OCI-LY1 (cell line): ENCODE measurements at regions not wholly inside any gene's neighbourhood (a gene's known extent, or its start where the extent isn't known, plus 50 kb on each side); places are given as distances from the start of the nearest gene placed in this dataset.

Experiments used
- H2AFZ ChIP-seq: fragments of 200-600 bp; sonication (generic), shearing (Covaris generic); 2 replicates; pipeline ENCODE4 v1.6.0; 2014; ENCODE audit warnings: antibody characterized with exemption, mild to moderate bottlenecking, low read length
- H3F3A ChIP-seq: fragments of 200-600 bp; sonication (generic), shearing (Covaris generic); 2 replicates; pipeline ENCODE4 v1.6.0; 2014; ENCODE audit warnings: mild to moderate bottlenecking, antibody characterized with exemption, low read length, moderate library complexity; ENCODE audit not compliant: insufficient read depth
- H3K27ac ChIP-seq: fragments of 200-600 bp; sonication (generic); 2 replicates; pipeline ENCODE4 v1.5.1; 2014; ENCODE audit warnings: low read length, mixed run types, mild to moderate bottlenecking, low read depth; ENCODE audit not compliant: poor library complexity, severe bottlenecking
- H3K27me3 ChIP-seq: fragments of 200-600 bp; sonication (generic); 2 replicates; pipeline ENCODE4 v1.6.0; 2014; ENCODE audit warnings: antibody characterized with exemption, mild to moderate bottlenecking, low read length, moderate library complexity; ENCODE audit not compliant: insufficient read depth
- H3K36me3 ChIP-seq: fragments of 200-600 bp; sonication (generic); 2 replicates; pipeline ENCODE4 v1.6.1; 2014; ENCODE audit warnings: mild to moderate bottlenecking, antibody characterized with exemption, low read length, moderate library complexity, mixed read lengths; ENCODE audit not compliant: insufficient read depth
- H3K4me1 ChIP-seq: fragments of 200-600 bp; sonication (generic); 2 replicates; pipeline ENCODE4 v1.5.1; 2014; ENCODE audit warnings: mild to moderate bottlenecking, low read length, moderate library complexity; ENCODE audit not compliant: insufficient read depth, severe bottlenecking
- H3K4me2 ChIP-seq: fragments of 200-600 bp; sonication (generic), shearing (Covaris generic); 2 replicates; pipeline ENCODE4 v1.6.1; 2014; ENCODE audit warnings: low read length
- H3K4me3 ChIP-seq: fragments of 200-600 bp; sonication (generic); 2 replicates; pipeline ENCODE4 v1.5.1; 2014; ENCODE audit warnings: low read length, low read depth, mild to moderate bottlenecking, mixed read lengths; ENCODE audit not compliant: poor library complexity, severe bottlenecking
- H3K79me2 ChIP-seq: fragments of 200-600 bp; shearing (Covaris generic); 2 replicates; pipeline ENCODE4 v1.6.1; 2016; ENCODE audit warnings: mixed run types, low read length, mixed read lengths; ENCODE audit not compliant: insufficient read depth
- H3K9ac ChIP-seq: fragments of 200-600 bp; sonication (generic), shearing (Covaris generic); 2 replicates; pipeline ENCODE4 v1.6.1; 2014; ENCODE audit warnings: mild to moderate bottlenecking, low read length, mixed read lengths
- H3K9me2 ChIP-seq: fragments of 200-600 bp; sonication (generic), shearing (Covaris generic); 2 replicates; pipeline ENCODE4 v1.6.1; 2014; ENCODE audit warnings: low read depth, mild to moderate bottlenecking, low read length, mixed read lengths
- H3K9me3 ChIP-seq: fragments of 200-600 bp; shearing (Covaris generic); 2 replicates; pipeline ENCODE4 v1.6.1; 2014; ENCODE audit warnings: low read length, mixed read lengths
- H4K20me1 ChIP-seq: fragments of 200-600 bp; sonication (generic), shearing (Covaris generic); 2 replicates; pipeline ENCODE4 v1.6.0; 2016; ENCODE audit warnings: mild to moderate bottlenecking, low read length; ENCODE audit not compliant: insufficient read depth
- CTCF ChIP-seq: fragments of 200-600 bp; sonication (generic), shearing (Covaris generic); IDR thresholded peaks from 2 replicates; pipeline ENCODE4 v1.5.1; 2017; ENCODE audit warnings: mild to moderate bottlenecking, antibody characterized with exemption, low read length, moderate library complexity, mixed read lengths
- EZH2 ChIP-seq: fragments of 200-600 bp; sonication (generic), shearing (Covaris generic); IDR thresholded peaks from 2 replicates; pipeline ENCODE4 v1.8.0; 2017; ENCODE audit warnings: borderline replicate concordance, mixed run types, mild to moderate bottlenecking, antibody characterized with exemption, low read length, moderate library complexity, mixed read lengths

DNA sequence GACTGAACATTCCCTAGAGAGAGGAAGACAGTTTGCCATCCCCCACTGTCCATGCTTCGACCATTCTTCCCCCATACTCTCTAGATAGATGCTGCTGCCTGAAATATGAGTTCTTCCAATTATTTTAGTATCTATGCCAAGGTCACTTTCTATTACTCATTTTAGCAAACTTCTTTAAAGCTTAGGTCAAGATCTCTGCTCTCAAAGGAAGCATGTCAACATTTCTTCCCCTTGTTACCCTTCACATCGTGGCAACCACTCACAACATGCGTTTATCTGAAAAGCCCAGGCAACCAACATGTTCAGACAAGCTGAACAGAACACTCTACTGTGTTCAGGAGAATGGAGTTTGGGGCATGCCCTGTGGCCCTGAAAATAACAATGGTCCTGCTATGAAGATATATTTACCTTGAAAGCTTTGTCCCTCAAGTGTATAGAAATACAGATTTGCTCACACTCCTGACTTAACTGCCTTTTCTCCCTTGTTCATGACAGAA, 138.4 kb upstream of the KIF2A start:
- H3K27ac ChIP-seq = no peak overlapping the region
- no peaks in the 10 kb centered on the region for H3K9me3 ChIP-seq
- H3K9ac ChIP-seq = no peak overlapping the region
- no peaks in the 10 kb centered on the region for H3K4me1 ChIP-seq
- no peak for TF ChIP-seq CTCF
- no peak for TF ChIP-seq EZH2
- no peaks in the 10 kb centered on the region for H3K27me3 ChIP-seq
- H3F3A ChIP-seq = no peaks in the 10 kb centered on the region
- no peaks in the 10 kb centered on the region for H4K20me1 ChIP-seq
- H3K79me2 ChIP-seq = no peaks in the 10 kb centered on the region
- H3K4me3 ChIP-seq = no peak overlapping the region
- H3K9me2 ChIP-seq = no peaks in the 10 kb centered on the region
- no peak overlapping the region for H3K4me2 ChIP-seq
- no peak overlapping the region for H2AFZ ChIP-seq
- no peaks in the 10 kb centered on the region for H3K36me3 ChIP-seq

DNA sequence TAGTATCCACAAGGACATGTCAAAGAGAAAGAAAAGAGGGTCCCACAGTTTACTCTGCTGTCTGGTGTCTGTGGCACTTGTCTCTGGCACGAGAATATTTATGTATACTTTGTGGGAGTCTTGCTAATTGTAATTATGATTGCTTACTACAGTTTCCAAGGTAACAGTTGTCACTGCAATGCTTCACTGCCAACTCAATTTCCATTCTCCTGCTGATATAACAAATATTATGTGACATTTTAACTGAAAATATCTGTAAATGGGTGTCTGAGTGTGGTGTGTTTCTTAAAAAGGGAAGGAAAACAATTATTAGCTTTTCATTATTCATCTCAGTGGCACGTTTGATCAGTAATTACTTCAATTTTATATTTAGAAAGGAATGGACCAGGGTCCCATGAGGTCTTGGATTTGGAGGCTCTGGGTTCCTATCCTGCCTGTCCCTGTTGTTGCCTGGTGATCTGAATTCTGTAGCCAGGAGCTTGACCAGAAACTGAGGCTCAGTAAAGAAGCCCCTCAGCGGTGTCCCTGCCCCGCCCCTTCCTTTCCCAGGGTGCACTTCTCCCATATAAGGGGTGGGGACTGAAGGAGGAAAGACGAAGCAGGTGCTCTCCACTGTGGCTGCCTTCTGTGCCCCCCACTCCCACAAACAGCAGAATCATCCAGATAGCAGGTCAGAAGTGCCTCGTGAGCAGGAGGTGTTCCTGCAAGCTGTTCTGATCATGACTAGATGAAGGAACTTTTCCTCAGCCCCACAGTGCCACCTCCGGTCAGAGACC, 137.3 kb upstream of the KIF2A start:
- H3K4me1 ChIP-seq = no peaks in the 10 kb centered on the region
- H3K79me2 ChIP-seq = no peaks in the 10 kb centered on the region
- H3K4me3 ChIP-seq = peak overlapping the region; percentile 29
- no peaks in the 10 kb centered on the region for H4K20me1 ChIP-seq
- no peaks in the 10 kb centered on the region for H3K27me3 ChIP-seq
- H3K36me3 ChIP-seq = no peaks in the 10 kb centered on the region
- H3F3A ChIP-seq = no peaks in the 10 kb centered on the region
- no peak overlapping the region for H3K9ac ChIP-seq
- no peak overlapping the region for H3K27ac ChIP-seq
- H2AFZ ChIP-seq = no peak overlapping the region
- no peaks in the 10 kb centered on the region for H3K9me3 ChIP-seq
- H3K4me2 ChIP-seq = peak overlapping the region; percentile 48; the same call in 1 of the 2 replicates
- TF ChIP-seq CTCF = no peak
- no peak for TF ChIP-seq EZH2
- H3K9me2 ChIP-seq = no peaks in the 10 kb centered on the region

GRCh38 chr5:62178258-62178657, 127.7 kb upstream of the KIF2A start:
- H3K4me2 ChIP-seq = no peak overlapping the region
- no peak overlapping the region for H2AFZ ChIP-seq
- no peak overlapping the region for H3K9ac ChIP-seq
- H3K79me2 ChIP-seq = no peaks in the 10 kb centered on the region
- no peaks in the 10 kb centered on the region for H3K36me3 ChIP-seq
- no peaks in the 10 kb centered on the region for H3K9me2 ChIP-seq
- H3K4me1 ChIP-seq = no peaks in the 10 kb centered on the region
- H3K4me3 ChIP-seq = no peak overlapping the region
- no peak overlapping the region for H3K27ac ChIP-seq
- no peaks in the 10 kb centered on the region for H3F3A ChIP-seq
- H3K9me3 ChIP-seq = no peaks in the 10 kb centered on the region
- no peaks in the 10 kb centered on the region for H3K27me3 ChIP-seq
- no peaks in the 10 kb centered on the region for H4K20me1 ChIP-seq
- no peak for TF ChIP-seq CTCF
- TF ChIP-seq EZH2 = no peak
